ENCODE measurements at regions not wholly inside any gene's neighbourhood (a gene's known extent, or its start where the extent isn't known, plus 50 kb on each side); places are given as distances from the start of the nearest gene placed in this dataset.

DNA sequence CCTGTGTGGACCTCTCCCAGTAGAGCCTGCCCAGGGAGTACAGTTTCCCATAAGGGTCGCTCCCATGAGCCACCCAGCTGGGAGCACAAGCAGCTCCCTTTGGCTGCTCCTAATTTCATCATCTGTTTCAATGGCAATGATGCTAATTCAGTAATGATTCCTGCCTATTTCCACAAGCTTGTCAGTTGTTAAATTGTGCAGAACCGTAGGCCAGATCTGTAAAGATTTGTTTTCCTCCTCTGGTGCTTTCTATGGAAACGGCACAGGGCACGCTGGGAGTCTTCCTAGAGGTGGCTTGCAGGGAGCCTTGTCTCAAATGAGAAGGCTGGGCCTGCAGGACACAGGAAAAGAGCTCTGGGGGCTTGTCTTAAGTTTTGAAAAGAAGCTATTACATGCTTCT lies 223.7 kb downstream of the CBLN1 start:
- ChIA-PET CTCF (no interaction called here), POLR2A (no interaction called here)
- H3K9me3 Mint-ChIP-seq (ENCODE audit: insufficient read depth) = no peaks in the 10 kb centered on the region
- ATAC-seq (ENCODE audit: low read depth) = no peak
- Histone ChIP-seq H3K9ac (ENCODE audit: low read length) (no peak overlapping the region), H3K4me1 (ENCODE audit: control insufficient read depth in 2 of 2, insufficient read depth in 2 of 2, low read length in 2 of 2) (no peaks in the 10 kb centered on the region), H3K4me2 (replicated peaks; ENCODE audit: low read depth, low read length, poor library complexity, severe bottlenecking) (no peak overlapping the region), H3K27me3 (replicated peaks in 1 of 4; ENCODE audit: control extremely low read depth in 1 of 4, control insufficient read depth in 3 of 4, insufficient read depth in 4 of 4, low read length in 3 of 4) (no peaks in the 10 kb centered on the region), H4K20me1 (ENCODE audit: control insufficient read depth, insufficient read depth, low read length, poor library complexity, severe bottlenecking) (no peaks in the 10 kb centered on the region), H3K79me2 (ENCODE audit: control insufficient read depth, insufficient read depth, low read length) (no peaks in the 10 kb centered on the region), H2AFZ (ENCODE audit: insufficient read depth, low read depth, low read length, poor library complexity, severe bottlenecking) (no peak overlapping the region), H3K36me3 (replicated peaks in 1 of 2; ENCODE audit: control extremely low read depth in 1 of 2, control insufficient read depth in 1 of 2, extremely low read depth in 1 of 2, insufficient read depth in 2 of 2, low read length in 1 of 2) (no peaks in the 10 kb centered on the region), H3K27ac (ENCODE audit: low read length in 2 of 2) (no peak overlapping the region), H3K4me3 (ENCODE audit: control extremely low read depth in 1 of 5, extremely low read depth in 1 of 5, insufficient read depth in 1 of 5, low read depth in 2 of 5, low read length in 4 of 5) (no peak overlapping the region), H3K9me3 (ENCODE audit: control extremely low read depth in 1 of 3, control insufficient read depth in 2 of 3, insufficient read depth in 1 of 3, low read length in 2 of 3) (peaks cover 0 to under 1% (median 0%) of the 10 kb centered on the region in 3 donors)
- H3K4me3 Mint-ChIP-seq = no peak overlapping the region
- TF ChIP-seq, protein P1, sequence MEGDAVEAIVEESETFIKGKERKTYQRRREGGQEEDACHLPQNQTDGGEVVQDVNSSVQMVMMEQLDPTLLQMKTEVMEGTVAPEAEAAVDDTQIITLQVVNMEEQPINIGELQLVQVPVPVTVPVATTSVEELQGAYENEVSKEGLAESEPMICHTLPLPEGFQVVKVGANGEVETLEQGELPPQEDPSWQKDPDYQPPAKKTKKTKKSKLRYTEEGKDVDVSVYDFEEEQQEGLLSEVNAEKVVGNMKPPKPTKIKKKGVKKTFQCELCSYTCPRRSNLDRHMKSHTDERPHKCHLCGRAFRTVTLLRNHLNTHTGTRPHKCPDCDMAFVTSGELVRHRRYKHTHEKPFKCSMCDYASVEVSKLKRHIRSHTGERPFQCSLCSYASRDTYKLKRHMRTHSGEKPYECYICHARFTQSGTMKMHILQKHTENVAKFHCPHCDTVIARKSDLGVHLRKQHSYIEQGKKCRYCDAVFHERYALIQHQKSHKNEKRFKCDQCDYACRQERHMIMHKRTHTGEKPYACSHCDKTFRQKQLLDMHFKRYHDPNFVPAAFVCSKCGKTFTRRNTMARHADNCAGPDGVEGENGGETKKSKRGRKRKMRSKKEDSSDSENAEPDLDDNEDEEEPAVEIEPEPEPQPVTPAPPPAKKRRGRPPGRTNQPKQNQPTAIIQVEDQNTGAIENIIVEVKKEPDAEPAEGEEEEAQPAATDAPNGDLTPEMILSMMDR (IDR thresholded peaks at IDR 0.05) = no peak
- TF ChIP-seq EZH2 (IDR thresholded peaks at IDR 0.05; ENCODE audit: borderline replicate concordance, insufficient read depth, low read depth, low read length, poor library complexity, severe bottlenecking) = no peak
- DNase-seq = no peak
- intact Hi-C loops (cut with micrococcal nuclease) = no loop called here
- no peak overlapping the region for H3K27ac Mint-ChIP-seq
- 75% methylated on average over 4 of the region's 4 CpGs for WGBS (ENCODE audit: insufficient coverage)
- H3K27me3 Mint-ChIP-seq = peaks cover 7% of the 10 kb centered on the region
- peaks cover 2% of the 10 kb centered on the region for H3K4me1 Mint-ChIP-seq

DNA sequence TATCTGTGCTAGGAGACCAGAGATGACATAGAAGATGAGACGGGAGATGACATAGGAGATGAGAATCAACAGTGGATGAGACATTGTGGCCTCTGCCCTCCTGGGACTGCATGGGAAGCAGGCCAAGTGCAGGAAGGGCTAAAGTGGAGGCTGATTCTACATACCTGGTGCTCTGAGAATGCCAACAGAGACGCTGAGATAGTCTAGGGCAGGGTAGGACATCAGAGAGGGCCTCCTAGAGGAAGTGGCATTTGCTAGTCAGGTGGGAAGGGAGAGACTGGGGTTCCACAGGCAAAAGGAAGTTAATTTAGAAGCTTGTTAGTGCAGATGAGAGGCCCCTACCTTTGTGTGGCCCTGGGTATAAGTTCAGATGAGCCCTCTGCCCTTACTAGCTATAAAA lies 224.2 kb downstream of the CBLN1 start:
- H4K20me1 ChIP-seq (ENCODE audit: control insufficient read depth, insufficient read depth, low read length, poor library complexity, severe bottlenecking) = no peaks in the 10 kb centered on the region
- POLR2A ChIA-PET = no interaction called here
- H3K79me2 ChIP-seq (ENCODE audit: control insufficient read depth, insufficient read depth, low read length) = no peaks in the 10 kb centered on the region
- peaks cover 0 to 5% (median 0%) of the 10 kb centered on the region in 3 donors for H3K9me3 ChIP-seq (ENCODE audit: control extremely low read depth in 1 of 3, control insufficient read depth in 2 of 3, insufficient read depth in 1 of 3, low read length in 2 of 3)
- H3K27me3 ChIP-seq (replicated peaks in 1 of 4; ENCODE audit: control extremely low read depth in 1 of 4, control insufficient read depth in 3 of 4, insufficient read depth in 4 of 4, low read length in 3 of 4) = no peaks in the 10 kb centered on the region
- H3K4me3 Mint-ChIP-seq = no peak overlapping the region
- H3K4me2 ChIP-seq (replicated peaks; ENCODE audit: low read depth, low read length, poor library complexity, severe bottlenecking) = no peak overlapping the region
- intact Hi-C loops (cut with micrococcal nuclease) = no loop called here
- CTCF ChIA-PET = no interaction called here
- H3K9ac ChIP-seq (ENCODE audit: low read length) = no peak overlapping the region
- no peaks in the 10 kb centered on the region for H3K36me3 ChIP-seq (replicated peaks in 1 of 2; ENCODE audit: control extremely low read depth in 1 of 2, control insufficient read depth in 1 of 2, extremely low read depth in 1 of 2, insufficient read depth in 2 of 2, low read length in 1 of 2)
- ATAC-seq (ENCODE audit: low read depth) = no peak
- H3K27ac ChIP-seq (ENCODE audit: low read length in 2 of 2) = no peak overlapping the region
- peaks cover 2% of the 10 kb centered on the region for H3K4me1 Mint-ChIP-seq
- no peak overlapping the region for H3K4me3 ChIP-seq (ENCODE audit: control extremely low read depth in 1 of 5, extremely low read depth in 1 of 5, insufficient read depth in 1 of 5, low read depth in 2 of 5, low read length in 4 of 5)
- peaks cover 2% of the 10 kb centered on the region for H3K27me3 Mint-ChIP-seq
- WGBS (ENCODE audit: insufficient coverage) = 68% methylated on average over 2 of the region's 2 CpGs
- no peaks in the 10 kb centered on the region for H3K4me1 ChIP-seq (ENCODE audit: control insufficient read depth in 2 of 2, insufficient read depth in 2 of 2, low read length in 2 of 2)
- no peaks in the 10 kb centered on the region for H3K9me3 Mint-ChIP-seq (ENCODE audit: insufficient read depth)
- H3K27ac Mint-ChIP-seq = no peak overlapping the region
- H2AFZ ChIP-seq (ENCODE audit: insufficient read depth, low read depth, low read length, poor library complexity, severe bottlenecking) = no peak overlapping the region
- DNase-seq = no peak
- no peak for TF ChIP-seq EZH2 (IDR thresholded peaks at IDR 0.05; ENCODE audit: borderline replicate concordance, insufficient read depth, low read depth, low read length, poor library complexity, severe bottlenecking)
- TF ChIP-seq, protein P1 (IDR thresholded peaks at IDR 0.05) = no peak

Data from B cell (primary cell).